RKO (cell line): ENCODE measurements at regions not wholly inside any gene's neighbourhood (a gene's known extent, or its start where the extent isn't known, plus 50 kb on each side); places are given as distances from the start of the nearest gene placed in this dataset.
"Not testable (repeated sequence)": the region's sequence is repeated elsewhere in the genome, so short reads cannot be mapped to it uniquely, and the experiment has no call there.

ENCODE experiments used
- DNase-seq: peaks from one replicate; pipeline ENCODE4 v3.0.0-alpha.2; 2016; ENCODE audit warnings: low spot score

- DNase-seq = no peak
These were observed 76.4 kb upstream of the TBL1X start for GRCh38 chrX:9388450-9388849.

GRCh38 chrX:9390121-9390520 is 74.7 kb upstream of the TBL1X start:
- DNase-seq = no peak

GRCh38 chrX:9390693-9391368 is 74.0 kb upstream of the TBL1X start:
- DNase-seq = no peak

- DNase-seq = no peak
These were observed 72.4 kb upstream of the TBL1X start for GRCh38 chrX:9392445-9392844.

- no peak for DNase-seq
These were observed 71.3 kb upstream of the TBL1X start for GRCh38 chrX:9393571-9393970.

- no peak for DNase-seq
These were observed 70.6 kb upstream of the TBL1X start for GRCh38 chrX:9394212-9394611.

- no peak for DNase-seq
These were observed 67.9 kb upstream of the TBL1X start for GRCh38 chrX:9396930-9397329.

GRCh38 chrX:9401051-9401450 is 63.8 kb upstream of the TBL1X start:
- DNase-seq = no peak

- DNase-seq = no peak
These were observed 61.5 kb upstream of the TBL1X start for GRCh38 chrX:9403374-9403773.

- not testable (repeated sequence) for DNase-seq
These were observed 59.2 kb upstream of the TBL1X start for GRCh38 chrX:9405635-9406034.

GRCh38 chrX:9410889-9411288 is 54.0 kb upstream of the TBL1X start:
- not testable (repeated sequence) for DNase-seq

GRCh38 chrX:9411682-9412081 is 53.2 kb upstream of the TBL1X start:
- not testable (repeated sequence) for DNase-seq

- DNase-seq = no peak
These were observed 50.4 kb upstream of the TBL1X start for GRCh38 chrX:9414416-9414815.
